ENCODE measurements at regions not wholly inside any gene's neighbourhood (a gene's known extent, or its start where the extent isn't known, plus 50 kb on each side); places are given as distances from the start of the nearest gene placed in this dataset.

GRCh38 chr10:107978455-107978854 is 813.9 kb upstream of the SORCS1 start:
- no peak for TF ChIP-seq CTCF (IDR thresholded peaks at IDR 0.05)
- TF ChIP-seq EZH2 (IDR thresholded peaks at IDR 0.05; ENCODE audit: borderline replicate concordance, insufficient read depth, low read depth, low read length, poor library complexity, severe bottlenecking), result no peak

All from B cell (primary cell).